ENCODE measurements at regions not wholly inside any gene's neighbourhood (a gene's known extent, or its start where the extent isn't known, plus 50 kb on each side); places are given as distances from the start of the nearest gene placed in this dataset.

DNA sequence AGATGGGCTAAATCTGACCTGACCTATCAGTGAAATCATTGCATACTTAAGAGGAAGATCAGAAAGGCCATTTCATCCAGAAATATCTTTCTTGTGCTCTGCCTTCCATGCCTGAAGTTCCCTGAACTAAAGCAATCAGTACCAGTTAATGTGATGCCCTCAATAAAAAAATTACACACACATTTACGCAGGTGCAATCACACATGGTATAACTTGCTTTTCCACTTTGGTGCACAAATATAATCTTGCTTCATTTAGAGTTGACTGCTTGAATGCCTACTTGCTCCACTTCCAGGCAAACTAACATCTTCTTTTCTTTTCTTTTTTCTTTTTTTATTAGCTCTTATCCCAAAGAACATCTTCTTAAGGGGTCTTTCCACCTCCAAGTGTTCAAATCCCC, 58.3 kb upstream of the KIF5B start:
- DNase-seq (ENCODE audit: low spot score): no peak
- Mint-ChIP-seq H3K4me3 (no peak overlapping the region), H3K9me3 (no peaks in the 10 kb centered on the region), H3K27ac (no peak overlapping the region), H3K36me3 (no peaks in the 10 kb centered on the region), H3K4me1 (ENCODE audit: low read depth in 2 of 2) (no peaks in the 10 kb centered on the region), H3K27me3 (peaks cover 21 to 30% of the 10 kb centered on the region in 2 donors)
- no peak for ATAC-seq

DNA sequence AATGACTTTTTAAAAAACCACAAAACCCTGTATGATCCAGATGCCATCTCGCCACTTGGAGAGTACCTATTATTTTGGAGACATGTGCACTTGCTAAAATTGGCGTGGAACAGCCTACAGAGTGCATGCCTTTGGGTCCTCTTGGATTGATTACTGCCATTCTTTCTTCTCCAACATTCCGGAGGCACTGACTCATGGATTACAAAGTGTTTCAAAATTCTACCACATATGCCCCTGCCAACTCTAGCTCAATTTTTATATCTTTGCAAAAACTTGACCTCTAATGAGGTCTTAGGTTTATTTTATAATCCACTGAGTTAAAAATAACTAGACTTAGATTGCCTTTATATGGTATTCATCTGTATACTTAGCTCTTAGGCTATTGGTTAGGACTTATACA, 55.8 kb upstream of the KIF5B start:
- peaks cover 15 to 30% of the 10 kb centered on the region in 2 donors for H3K27me3 Mint-ChIP-seq
- no peak for DNase-seq (ENCODE audit: low spot score)
- no peaks in the 10 kb centered on the region for H3K4me1 Mint-ChIP-seq (ENCODE audit: low read depth in 2 of 2)
- H3K27ac Mint-ChIP-seq: no peak overlapping the region
- no peak overlapping the region for H3K4me3 Mint-ChIP-seq
- no peaks in the 10 kb centered on the region for H3K36me3 Mint-ChIP-seq
- H3K9me3 Mint-ChIP-seq: no peaks in the 10 kb centered on the region
- ATAC-seq: no peak

DNA sequence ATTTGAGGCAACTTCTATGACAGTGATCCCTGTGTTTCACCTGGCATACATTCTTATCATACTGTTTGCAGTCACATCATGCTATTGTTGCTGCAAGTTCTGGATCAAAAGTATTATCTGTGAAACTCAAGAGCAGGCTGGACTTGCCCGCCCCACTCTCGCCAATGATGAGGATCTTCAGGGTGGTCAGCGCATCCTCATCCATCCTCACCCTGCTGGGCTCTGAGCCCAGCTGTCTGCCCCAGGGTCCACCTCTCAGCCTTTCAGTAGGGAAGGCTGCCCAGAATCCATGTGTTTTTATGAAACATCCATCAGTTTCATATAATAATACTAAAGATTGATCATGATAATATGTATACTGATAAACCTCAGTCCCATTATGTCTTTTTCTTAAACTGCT, 55.4 kb upstream of the KIF5B start:
- no peaks in the 10 kb centered on the region for H3K9me3 Mint-ChIP-seq
- H3K27ac Mint-ChIP-seq: no peak overlapping the region
- DNase-seq (ENCODE audit: low spot score): no peak
- H3K4me3 Mint-ChIP-seq: no peak overlapping the region
- no peak for ATAC-seq
- no peaks in the 10 kb centered on the region for H3K4me1 Mint-ChIP-seq (ENCODE audit: low read depth in 2 of 2)
- H3K27me3 Mint-ChIP-seq: peaks cover 15 to 30% of the 10 kb centered on the region in 2 donors
- H3K36me3 Mint-ChIP-seq: no peaks in the 10 kb centered on the region

DNA sequence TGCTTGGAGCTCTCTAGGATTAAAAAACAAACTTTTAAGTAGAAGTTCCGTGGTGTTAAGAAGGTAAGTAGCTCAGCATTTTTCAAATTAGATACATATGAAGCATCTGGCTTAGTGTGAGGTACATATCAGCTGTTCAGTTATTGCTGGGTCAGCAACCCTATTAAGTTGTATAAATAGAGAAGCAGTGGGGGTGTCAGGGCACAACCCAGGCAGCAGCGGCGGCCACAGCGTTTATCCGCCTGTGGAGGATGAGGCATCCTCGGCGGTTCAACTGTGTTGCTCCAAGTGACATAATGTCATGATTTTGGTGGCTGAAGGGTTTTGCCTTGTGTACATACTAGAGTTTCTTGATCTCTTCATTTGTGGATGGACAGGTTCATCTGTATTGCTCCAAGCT, 54.6 kb upstream of the KIF5B start:
- Mint-ChIP-seq H3K4me3 (no peak overlapping the region), H3K9me3 (no peaks in the 10 kb centered on the region), H3K36me3 (no peaks in the 10 kb centered on the region), H3K4me1 (ENCODE audit: low read depth in 2 of 2) (no peaks in the 10 kb centered on the region), H3K27me3 (peaks cover 12 to 26% of the 10 kb centered on the region in 2 donors), H3K27ac (no peak overlapping the region)
- no peak for ATAC-seq
- DNase-seq (ENCODE audit: low spot score): no peak

DNA sequence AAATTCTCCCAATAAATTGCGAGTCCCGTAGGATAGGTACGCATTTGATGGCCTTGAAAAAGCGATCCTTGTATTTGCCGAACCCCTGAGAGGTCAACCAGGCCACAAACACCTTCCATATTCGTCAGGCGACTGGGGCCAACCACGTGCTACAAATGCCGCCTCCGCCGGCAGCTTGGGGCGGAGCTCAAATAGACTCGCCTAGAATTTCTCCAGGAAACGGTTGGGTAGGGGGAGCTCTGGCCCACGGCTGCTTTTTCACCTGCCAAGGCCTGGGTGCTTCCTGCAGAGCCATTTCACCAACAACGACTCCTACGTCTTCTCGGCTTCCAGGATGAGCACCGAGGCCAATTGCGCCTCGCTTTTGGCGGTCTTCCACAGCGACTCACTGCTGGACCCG, 53.4 kb upstream of the KIF5B start:
- Mint-ChIP-seq H3K9me3 (no peaks in the 10 kb centered on the region), H3K4me1 (ENCODE audit: low read depth in 2 of 2) (no peaks in the 10 kb centered on the region), H3K4me3 (no peak overlapping the region), H3K27ac (no peak overlapping the region), H3K27me3 (peaks cover 11 to 14% of the 10 kb centered on the region in 2 donors), H3K36me3 (no peaks in the 10 kb centered on the region)
- no peak for DNase-seq (ENCODE audit: low spot score)
- no peak for ATAC-seq

Data from natural killer cell treated with Interleukin-12 subunit alpha and Interleukin-12 subunit beta and Interleukin-15 and Interleukin-18, amount 100 ng/mL, for 72 hours (primary cell).